OCI-LY1 (cell line): ENCODE measurements at regions not wholly inside any gene's neighbourhood (a gene's known extent, or its start where the extent isn't known, plus 50 kb on each side); places are given as distances from the start of the nearest gene placed in this dataset.

ENCODE experiments used
- CTCF ChIP-seq: fragments of 200-600 bp; sonication (generic), shearing (Covaris generic); IDR thresholded peaks from 2 replicates; pipeline ENCODE4 v1.5.1; 2017; ENCODE audit warnings: mild to moderate bottlenecking, antibody characterized with exemption, low read length, moderate library complexity, mixed read lengths
- EZH2 ChIP-seq: fragments of 200-600 bp; sonication (generic), shearing (Covaris generic); IDR thresholded peaks from 2 replicates; pipeline ENCODE4 v1.8.0; 2017; ENCODE audit warnings: borderline replicate concordance, mixed run types, mild to moderate bottlenecking, antibody characterized with exemption, low read length, moderate library complexity, mixed read lengths

- no peak for TF ChIP-seq CTCF
- no peak for TF ChIP-seq EZH2
Observed at GRCh38 chr5:117504305-117504704, 929.7 kb upstream of the SEMA6A start.
